B cell (primary cell): ENCODE measurements at regions not wholly inside any gene's neighbourhood (a gene's known extent, or its start where the extent isn't known, plus 50 kb on each side); places are given as distances from the start of the nearest gene placed in this dataset.

Experiments
- ATAC-seq: fragments of 200-7000 bp; cut with Tn5 transposase; one replicate; pipeline ENCODE4 v1.10.0; 2021; ENCODE audit warnings: low read depth, mild to moderate bottlenecking, moderate number of reproducible peaks, moderate library complexity
- CTCF ChIA-PET: fragments of 350-600 bp; sonication (Branson Sonifier 250); formaldehyde crosslinking; loops from one replicate; lab custom pipeline; 2021; ENCODE audit warnings: antibody characterized with exemption, inconsistent platforms; lab: Charles Lee
- POLR2A ChIA-PET: fragments of 350-600 bp; sonication (Branson Sonifier 250); formaldehyde crosslinking; loops from one replicate; lab custom pipeline; 2021; ENCODE audit warnings: antibody characterized with exemption; lab: Charles Lee
- DNase-seq: peaks from one replicate; pipeline ENCODE4 v3.0.0; 2013
- H2AFZ ChIP-seq: 2 replicates; pipeline ENCODE4 v1.6.1; 2012; ENCODE audit warnings: mild to moderate bottlenecking, low read depth, low read length; ENCODE audit not compliant: insufficient read depth, poor library complexity, severe bottlenecking
- H3K27ac ChIP-seq, 2 donors: 1 replicate in 1 of 2; 2 replicates in 1 of 2; pipeline ENCODE4 v1.5.1; 2012 to 2013; ENCODE audit warnings: low read length in 2 of 2, mild to moderate bottlenecking in 2 of 2, moderate library complexity in 1 of 2
- H3K27me3 ChIP-seq, 4 experiments: fragments of 200-600 bp in 1 of 4; sonication (generic) in 1 of 4; replicated peaks in 1 of 4; 1 replicate in 2 of 4; 2 replicates in 2 of 4; pipeline versions ENCODE4 v1.6.1 to v1.7.0; 2013 to 2016; ENCODE audit warnings: low read length in 3 of 4, mild to moderate bottlenecking in 2 of 4, mixed read lengths in 1 of 4, moderate library complexity in 1 of 4; ENCODE audit not compliant: insufficient read depth in 4 of 4, control insufficient read depth in 3 of 4; ENCODE audit errors: control extremely low read depth in 1 of 4
- H3K36me3 ChIP-seq, 2 experiments: replicated peaks in 1 of 2; 1 replicate in 1 of 2; 2 replicates in 1 of 2; pipeline versions ENCODE4 v1.6.1 to v1.7.1; 2013; ENCODE audit warnings: low read length in 1 of 2; ENCODE audit not compliant: insufficient read depth in 2 of 2, control insufficient read depth in 1 of 2; ENCODE audit errors: control extremely low read depth in 1 of 2, extremely low read depth in 1 of 2
- H3K4me1 ChIP-seq, 2 donors: fragments of 200-600 bp in 1 of 2; sonication (generic) in 1 of 2; 1 replicate in 1 of 2; 2 replicates in 1 of 2; pipeline versions ENCODE4 v1.5.1 to v1.6.1; 2013 to 2017; ENCODE audit warnings: low read length in 2 of 2; ENCODE audit not compliant: control insufficient read depth in 2 of 2, insufficient read depth in 2 of 2
- H3K4me2 ChIP-seq: replicated peaks from 2 replicates; pipeline ENCODE3; 2012; ENCODE audit warnings: mild to moderate bottlenecking, low read depth, low read length; ENCODE audit not compliant: poor library complexity, severe bottlenecking
- H3K4me3 ChIP-seq, 5 experiments: fragments of 200-600 bp in 1 of 5; sonication (generic) in 1 of 5; 1 replicate in 3 of 5; 2 replicates in 2 of 5; pipeline versions ENCODE4 v1.5.1 to v1.7.0; 2011 to 2016; ENCODE audit warnings: low read length in 4 of 5, mild to moderate bottlenecking in 4 of 5, low read depth in 2 of 5, control low read depth in 1 of 5, moderate library complexity in 1 of 5; ENCODE audit not compliant: insufficient read depth in 1 of 5; ENCODE audit errors: control extremely low read depth in 1 of 5, extremely low read depth in 1 of 5
- H3K79me2 ChIP-seq: fragments of 200-600 bp; sonication (generic); one replicate; pipeline ENCODE4 v1.6.0; 2016; ENCODE audit warnings: low read length; ENCODE audit not compliant: control insufficient read depth, insufficient read depth
- H3K9ac ChIP-seq: fragments of 200-600 bp; sonication (generic); 2 replicates; pipeline ENCODE4 v1.6.1; 2017; ENCODE audit warnings: mild to moderate bottlenecking, low read length, moderate library complexity
- H3K9me3 ChIP-seq, 3 donors: one replicate each; pipeline versions ENCODE4 v1.6.1 to v1.7.1; 2013; ENCODE audit warnings: low read length in 2 of 3; ENCODE audit not compliant: control insufficient read depth in 2 of 3, insufficient read depth in 1 of 3; ENCODE audit errors: control extremely low read depth in 1 of 3
- H4K20me1 ChIP-seq: 2 replicates; pipeline ENCODE4 v1.6.0; 2012; ENCODE audit warnings: mild to moderate bottlenecking, low read length; ENCODE audit not compliant: insufficient read depth, control insufficient read depth, poor library complexity, severe bottlenecking
- H3K27ac Mint-ChIP-seq: one replicate; pipeline ENCODE4 v1.8.0; 2021; ENCODE audit warnings: mixed read lengths
- H3K27me3 Mint-ChIP-seq: one replicate; pipeline ENCODE4 v1.8.0; 2021; ENCODE audit warnings: mixed read lengths
- H3K4me1 Mint-ChIP-seq: one replicate; pipeline ENCODE4 v1.8.0; 2021; ENCODE audit warnings: mixed read lengths
- H3K4me3 Mint-ChIP-seq: one replicate; pipeline ENCODE4 v1.8.0; 2021; ENCODE audit warnings: mixed read lengths
- H3K9me3 Mint-ChIP-seq: one replicate; pipeline ENCODE4 v1.8.0; 2022; ENCODE audit warnings: mixed read lengths; ENCODE audit not compliant: insufficient read depth
- CTCF ChIP-seq: fragments of 200-600 bp; IDR thresholded peaks from one replicate; pipeline ENCODE4 v1.8.0; 2022; ENCODE audit warnings: antibody characterized with exemption, mild to moderate bottlenecking
- EZH2 ChIP-seq: IDR thresholded peaks from 2 replicates; pipeline ENCODE4 v1.6.1; 2012; ENCODE audit warnings: borderline replicate concordance, low read depth, mild to moderate bottlenecking, moderate library complexity, low read length; ENCODE audit not compliant: insufficient read depth, poor library complexity, severe bottlenecking
- WGBS: methylation state at CpG from one replicate; pipeline ENCODE4 v1.1.5; 2013; ENCODE audit warnings: missing lambda C conversion rate; ENCODE audit not compliant: insufficient coverage; 5-methylcytosine and 5-hydroxymethylcytosine counted together
- intact Hi-C: fragments of 100-400 bp; cut with micrococcal nuclease; formaldehyde crosslinking; loops from one replicate; pipeline ENCODE4 v1.10.0; 2022

DNA sequence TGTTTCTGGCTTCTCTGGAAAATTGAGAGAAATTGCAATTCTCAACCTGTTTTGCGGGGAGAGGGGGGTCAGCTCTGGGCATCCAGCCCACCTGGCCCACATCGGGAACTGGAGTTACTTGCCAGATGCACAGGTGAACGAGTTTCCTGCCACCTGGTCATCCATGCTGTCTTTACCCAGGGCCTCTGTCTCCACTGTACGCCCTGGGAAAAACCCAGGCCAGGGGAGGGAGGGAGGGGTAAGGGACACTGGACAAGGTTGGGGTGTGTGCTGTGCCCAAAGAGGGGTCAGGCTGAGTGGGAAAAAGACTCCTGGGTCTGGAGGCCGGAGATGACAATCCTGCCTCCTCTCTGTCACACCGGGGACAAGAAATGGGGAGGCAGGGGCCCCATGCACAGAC, 307.6 kb downstream of the ZNF536 start:
- Mint-ChIP-seq H3K4me1 (no peaks in the 10 kb centered on the region), H3K27me3 (no peaks in the 10 kb centered on the region), H3K27ac (no peak overlapping the region), H3K4me3 (no peak overlapping the region), H3K9me3 (no peaks in the 10 kb centered on the region)
- TF ChIP-seq CTCF = no peak
- TF ChIP-seq EZH2 = no peak
- peaks cover 0 to 4% (median 0%) of the 10 kb centered on the region in 3 donors for H3K9me3 ChIP-seq
- no peaks in the 10 kb centered on the region for H3K36me3 ChIP-seq
- no peak overlapping the region for H2AFZ ChIP-seq
- DNase-seq (no peak), ATAC-seq (no peak)
- H3K4me1 ChIP-seq = no peaks in the 10 kb centered on the region
- H3K79me2 ChIP-seq = no peaks in the 10 kb centered on the region
- H3K4me3 ChIP-seq = no peak overlapping the region
- WGBS = 71% methylated on average over 4 of the region's 6 CpGs
- H3K4me2 ChIP-seq = no peak overlapping the region
- H3K9ac ChIP-seq = no peak overlapping the region
- H3K27me3 ChIP-seq = no peaks in the 10 kb centered on the region
- ChIA-PET CTCF (no interaction called here), POLR2A (interaction anchor here (0.7 kb wide), 1 partner anchor 1552 kb away, joined by 3 read pairs; no protein-coding TSS in a partner anchor)
- no peaks in the 10 kb centered on the region for H4K20me1 ChIP-seq
- no peak overlapping the region for H3K27ac ChIP-seq
- intact Hi-C loops = no loop called here

DNA sequence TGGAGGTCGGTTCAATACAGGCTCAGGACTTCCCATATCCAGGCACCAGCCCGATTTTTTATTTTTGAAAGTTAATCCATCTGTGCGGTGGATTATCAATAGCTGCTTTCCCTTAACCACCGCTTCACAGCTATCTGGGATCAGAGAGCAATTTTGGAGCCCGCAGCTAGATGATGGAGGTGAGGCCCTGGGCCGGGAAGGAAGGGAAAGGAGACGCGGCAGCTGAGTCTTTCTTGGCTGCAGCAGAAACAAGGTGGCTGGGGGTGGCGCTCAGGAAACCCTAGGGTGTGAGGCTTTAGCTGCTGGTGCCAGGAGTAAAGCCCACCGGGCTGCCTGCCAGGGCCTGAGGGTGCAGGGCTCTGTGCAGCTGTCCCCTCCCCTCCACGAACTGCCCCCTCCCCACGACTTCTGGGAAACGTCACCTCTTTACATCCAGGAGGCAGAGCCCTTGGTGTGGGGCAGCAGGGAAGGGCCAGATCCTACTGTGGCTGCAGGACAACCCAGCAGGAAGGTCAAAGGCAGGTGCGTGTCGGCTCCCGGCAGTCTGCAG, 307.0 kb downstream of the ZNF536 start:
- Histone ChIP-seq H3K27me3 (no peaks in the 10 kb centered on the region), H3K27ac (no peak overlapping the region), H2AFZ (no peak overlapping the region), H4K20me1 (no peaks in the 10 kb centered on the region), H3K9ac (no peak overlapping the region), H3K36me3 (no peaks in the 10 kb centered on the region), H3K4me3 (no peak overlapping the region), H3K4me2 (no peak overlapping the region), H3K79me2 (no peaks in the 10 kb centered on the region), H3K9me3 (peaks cover 0 to 10% (median 0%) of the 10 kb centered on the region in 3 donors), H3K4me1 (no peaks in the 10 kb centered on the region)
- intact Hi-C loops = no loop called here
- H3K4me1 Mint-ChIP-seq = no peaks in the 10 kb centered on the region
- TF ChIP-seq EZH2 (no peak), CTCF (no peak)
- no peak overlapping the region for H3K27ac Mint-ChIP-seq
- ATAC-seq (no peak), DNase-seq (no peak)
- no peaks in the 10 kb centered on the region for H3K27me3 Mint-ChIP-seq
- WGBS = 88% methylated on average over 14 of the region's 16 CpGs
- no peaks in the 10 kb centered on the region for H3K9me3 Mint-ChIP-seq
- ChIA-PET CTCF (interaction anchor here (0.8 kb wide), 1 partner anchor 13 kb away, joined by 3 read pairs; no protein-coding TSS in a partner anchor), POLR2A (interaction anchor here (0.7 kb wide), 1 partner anchor 1552 kb away, joined by 3 read pairs; no protein-coding TSS in a partner anchor)
- H3K4me3 Mint-ChIP-seq = no peak overlapping the region
